ENCODE measurements at regions not wholly inside any gene's neighbourhood (a gene's known extent, or its start where the extent isn't known, plus 50 kb on each side); places are given as distances from the start of the nearest gene placed in this dataset.

DNA sequence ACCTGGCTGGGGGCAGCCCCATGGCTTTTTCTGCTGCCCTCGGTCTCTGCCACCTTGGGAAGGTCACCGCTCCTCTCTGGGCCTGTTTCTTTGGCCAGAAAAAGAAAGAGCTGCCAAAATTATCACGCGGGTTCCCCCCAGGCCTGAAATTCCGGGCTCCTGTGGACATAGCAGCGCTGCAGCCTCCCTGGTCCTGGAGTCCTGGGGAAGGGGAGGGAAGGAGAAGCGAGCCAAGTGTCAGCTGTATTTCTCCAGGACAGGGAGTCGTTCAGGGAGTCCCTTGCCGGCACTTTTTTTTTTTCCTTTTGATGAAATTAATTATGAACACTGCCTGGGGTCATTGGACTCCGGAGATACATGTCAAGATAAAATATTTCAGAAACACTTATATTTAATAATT lies 152.3 kb upstream of the GPR26 start:
- no peaks in the 10 kb centered on the region for H3K36me3 ChIP-seq
- no peaks in the 10 kb centered on the region for H3K4me1 ChIP-seq
- ATAC-seq (no peak), DNase-seq (no peak)
- TF ChIP-seq, protein P1, sequence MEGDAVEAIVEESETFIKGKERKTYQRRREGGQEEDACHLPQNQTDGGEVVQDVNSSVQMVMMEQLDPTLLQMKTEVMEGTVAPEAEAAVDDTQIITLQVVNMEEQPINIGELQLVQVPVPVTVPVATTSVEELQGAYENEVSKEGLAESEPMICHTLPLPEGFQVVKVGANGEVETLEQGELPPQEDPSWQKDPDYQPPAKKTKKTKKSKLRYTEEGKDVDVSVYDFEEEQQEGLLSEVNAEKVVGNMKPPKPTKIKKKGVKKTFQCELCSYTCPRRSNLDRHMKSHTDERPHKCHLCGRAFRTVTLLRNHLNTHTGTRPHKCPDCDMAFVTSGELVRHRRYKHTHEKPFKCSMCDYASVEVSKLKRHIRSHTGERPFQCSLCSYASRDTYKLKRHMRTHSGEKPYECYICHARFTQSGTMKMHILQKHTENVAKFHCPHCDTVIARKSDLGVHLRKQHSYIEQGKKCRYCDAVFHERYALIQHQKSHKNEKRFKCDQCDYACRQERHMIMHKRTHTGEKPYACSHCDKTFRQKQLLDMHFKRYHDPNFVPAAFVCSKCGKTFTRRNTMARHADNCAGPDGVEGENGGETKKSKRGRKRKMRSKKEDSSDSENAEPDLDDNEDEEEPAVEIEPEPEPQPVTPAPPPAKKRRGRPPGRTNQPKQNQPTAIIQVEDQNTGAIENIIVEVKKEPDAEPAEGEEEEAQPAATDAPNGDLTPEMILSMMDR (IDR thresholded peaks at IDR 0.05) = no peak
- no peak overlapping the region for H3K4me3 ChIP-seq
- intact Hi-C loops (cut with DNase I) = no loop called here
- no peak overlapping the region for H3K27ac ChIP-seq
- peaks cover 0 to 28% of the 10 kb centered on the region in 2 donors for H3K27me3 ChIP-seq
- no peaks in the 10 kb centered on the region for H3K9me3 ChIP-seq

DNA sequence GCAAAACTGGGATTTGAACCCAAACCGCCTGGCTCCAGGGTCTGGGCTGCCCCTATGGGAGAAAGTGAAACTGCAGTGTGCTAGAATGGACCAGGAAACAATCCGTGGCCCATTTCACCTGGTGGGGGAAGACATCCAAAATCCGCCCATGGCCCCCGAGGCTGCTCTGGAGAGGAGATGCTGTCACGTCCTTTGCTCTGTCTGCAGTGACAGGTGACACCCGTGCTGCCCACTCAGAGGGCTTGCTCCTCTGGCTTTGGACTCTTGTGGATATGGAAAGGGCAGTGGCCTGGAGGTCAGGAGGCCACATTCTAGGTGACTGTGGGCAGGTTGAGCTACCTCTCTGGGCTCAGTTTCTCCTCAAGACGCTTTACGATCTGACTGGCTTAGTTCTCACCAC lies 151.2 kb upstream of the GPR26 start:
- Histone ChIP-seq H3K27ac (no peak overlapping the region), H3K9me3 (no peaks in the 10 kb centered on the region), H3K4me3 (no peak overlapping the region), H3K4me1 (no peaks in the 10 kb centered on the region), H3K27me3 (peaks cover 0 to 28% of the 10 kb centered on the region in 2 donors), H3K36me3 (no peaks in the 10 kb centered on the region)
- DNase-seq (no peak), ATAC-seq (no peak)
- intact Hi-C loops (cut with DNase I) = no loop called here
- TF ChIP-seq, protein P1 (IDR thresholded peaks at IDR 0.05) = no peak

DNA sequence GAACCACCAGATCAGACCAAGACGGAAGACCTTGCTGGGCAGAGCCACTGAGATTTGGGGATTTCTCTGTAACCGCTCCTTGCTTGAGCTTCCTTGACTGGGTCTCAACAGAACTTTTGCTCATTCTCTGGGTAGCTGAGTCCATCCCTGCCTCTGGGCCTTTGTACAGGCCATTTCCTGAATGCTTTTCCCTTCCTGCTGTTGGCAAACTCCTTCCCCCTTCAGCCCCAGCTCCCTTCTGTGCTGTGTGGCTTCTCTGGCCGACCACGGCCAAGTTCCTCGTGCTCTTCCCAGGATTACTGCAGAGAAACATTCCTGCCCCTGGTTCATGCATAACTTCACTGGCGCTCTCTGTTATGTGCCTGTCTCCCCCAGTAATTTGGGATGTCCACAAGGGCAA lies 150.5 kb upstream of the GPR26 start:
- no peak overlapping the region for H3K27ac ChIP-seq
- DNase-seq = no peak
- no peaks in the 10 kb centered on the region for H3K9me3 ChIP-seq
- no peak for ATAC-seq
- no peaks in the 10 kb centered on the region for H3K36me3 ChIP-seq
- H3K4me1 ChIP-seq = no peaks in the 10 kb centered on the region
- intact Hi-C loops (cut with DNase I) = no loop called here
- TF ChIP-seq, protein P1 (IDR thresholded peaks at IDR 0.05) = no peak
- H3K4me3 ChIP-seq = no peak overlapping the region
- peaks cover 0 to 30% of the 10 kb centered on the region in 2 donors for H3K27me3 ChIP-seq

DNA sequence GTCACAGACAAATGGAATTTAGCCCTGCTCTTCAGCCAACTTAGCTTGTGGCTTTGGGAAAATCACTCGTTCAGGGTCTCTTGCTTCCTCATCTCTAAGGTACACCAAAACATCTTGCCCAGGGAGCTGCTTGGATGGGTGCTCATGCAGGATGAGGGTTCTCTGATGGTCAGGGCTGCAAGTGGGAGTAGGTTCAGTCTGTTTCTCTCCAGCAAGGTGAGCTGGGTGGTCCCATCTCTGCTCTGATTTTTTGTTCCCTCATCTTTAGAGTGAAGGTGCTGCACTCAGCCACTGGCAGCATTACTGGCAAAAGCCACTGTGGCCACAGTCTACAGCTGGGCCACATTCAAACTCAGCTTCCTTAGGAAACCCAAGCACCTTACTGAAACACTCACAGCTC lies 149.9 kb upstream of the GPR26 start:
- intact Hi-C loops (cut with DNase I) = no loop called here
- no peaks in the 10 kb centered on the region for H3K4me1 ChIP-seq
- H3K36me3 ChIP-seq = no peaks in the 10 kb centered on the region
- no peak for DNase-seq
- peaks cover 0 to 37% of the 10 kb centered on the region in 2 donors for H3K27me3 ChIP-seq
- no peak for ATAC-seq
- no peaks in the 10 kb centered on the region for H3K9me3 ChIP-seq
- H3K27ac ChIP-seq = no peak overlapping the region
- TF ChIP-seq, protein P1 (IDR thresholded peaks at IDR 0.05) = no peak
- H3K4me3 ChIP-seq = no peak overlapping the region

DNA sequence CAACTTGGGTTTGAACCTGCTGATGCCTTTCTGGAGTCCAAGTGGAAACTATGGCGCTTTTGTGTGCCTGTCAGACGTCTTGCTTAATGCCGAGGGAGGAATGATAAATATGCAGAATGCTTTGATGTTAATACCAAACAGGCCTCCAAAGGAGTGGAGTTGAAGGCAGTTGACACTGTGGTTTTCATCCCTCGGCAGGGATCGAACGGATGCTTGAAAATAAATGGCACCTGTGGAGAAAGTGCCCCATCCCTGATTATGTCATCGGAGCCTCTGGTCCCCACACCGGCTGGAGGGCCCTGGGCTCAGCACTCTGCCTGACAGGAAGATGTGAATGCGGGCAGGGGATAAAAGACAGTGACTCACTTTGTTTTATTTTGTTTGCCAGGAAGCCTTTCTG lies 148.7 kb upstream of the GPR26 start:
- Histone ChIP-seq H3K4me1 (no peaks in the 10 kb centered on the region), H3K36me3 (no peaks in the 10 kb centered on the region), H3K9me3 (no peaks in the 10 kb centered on the region), H3K27me3 (peaks cover 0 to 34% of the 10 kb centered on the region in 2 donors), H3K27ac (no peak overlapping the region), H3K4me3 (no peak overlapping the region)
- intact Hi-C loops (cut with DNase I) = no loop called here
- ATAC-seq (no peak), DNase-seq (no peak)
- TF ChIP-seq, protein P1 (IDR thresholded peaks at IDR 0.05) = no peak

All from left lung (tissue), 4 donors.